HTR-8/SVneo (cell line): ENCODE measurements at regions not wholly inside any gene's neighbourhood (a gene's known extent, or its start where the extent isn't known, plus 50 kb on each side); places are given as distances from the start of the nearest gene placed in this dataset.
"Not testable (repeated sequence)": the region's sequence is repeated elsewhere in the genome, so short reads cannot be mapped to it uniquely, and the experiment has no call there.

Experiments
- DNase-seq: peaks from one replicate; pipeline ENCODE4 v3.0.0; 2011; ENCODE audit warnings: low spot score, mixed read lengths; ENCODE audit not compliant: insufficient read length
- FAIRE-seq: peaks from 2 replicates; lab custom pipeline; 2011; peaks lifted over from hg19 to GRCh38; lab: Jason Lieb, UNC

DNA sequence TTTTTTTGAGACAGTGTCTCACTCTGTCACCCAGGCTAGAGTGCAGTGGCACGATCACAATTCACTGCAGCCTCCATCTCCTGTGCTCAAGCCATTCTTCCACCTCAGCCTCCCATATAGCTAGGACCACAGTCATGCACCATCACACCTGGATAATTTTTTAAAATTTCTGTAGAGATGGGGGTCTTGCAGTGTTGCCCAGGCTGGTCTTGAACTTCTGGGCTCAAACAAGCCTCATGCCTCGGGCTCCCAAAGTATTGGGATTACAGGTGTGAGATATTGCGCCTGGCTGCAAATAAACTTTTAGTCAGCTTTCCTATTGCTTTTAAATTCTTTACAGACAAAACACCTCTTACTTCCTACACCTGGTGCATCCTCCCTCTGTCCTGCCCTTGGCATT is 102.1 kb upstream of the VEPH1 start:
- FAIRE-seq, result no peak

DNA sequence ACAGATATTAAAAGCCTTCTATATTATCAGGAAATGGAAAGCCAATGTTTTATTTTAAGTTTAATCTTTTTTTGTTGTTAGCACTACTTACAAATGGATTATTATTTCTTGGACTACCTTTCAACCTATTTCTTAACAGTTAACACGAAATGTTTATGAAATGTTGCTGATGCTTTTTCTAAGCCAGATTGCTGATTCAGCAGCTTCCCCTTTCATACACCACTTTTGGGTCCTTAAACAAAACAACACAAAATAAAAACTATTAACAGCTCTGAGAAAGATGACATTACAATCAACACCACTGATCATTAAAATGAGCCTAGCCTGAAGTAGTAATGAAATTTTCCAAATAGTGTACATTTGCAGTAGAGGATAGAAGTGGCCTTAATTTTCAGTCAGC is 99.2 kb upstream of the VEPH1 start:
- FAIRE-seq, result no peak
- DNase-seq, result no peak

More for the DNA sequence above, 102.1 kb upstream of the VEPH1 start:
- DNase-seq, result no peak

DNA sequence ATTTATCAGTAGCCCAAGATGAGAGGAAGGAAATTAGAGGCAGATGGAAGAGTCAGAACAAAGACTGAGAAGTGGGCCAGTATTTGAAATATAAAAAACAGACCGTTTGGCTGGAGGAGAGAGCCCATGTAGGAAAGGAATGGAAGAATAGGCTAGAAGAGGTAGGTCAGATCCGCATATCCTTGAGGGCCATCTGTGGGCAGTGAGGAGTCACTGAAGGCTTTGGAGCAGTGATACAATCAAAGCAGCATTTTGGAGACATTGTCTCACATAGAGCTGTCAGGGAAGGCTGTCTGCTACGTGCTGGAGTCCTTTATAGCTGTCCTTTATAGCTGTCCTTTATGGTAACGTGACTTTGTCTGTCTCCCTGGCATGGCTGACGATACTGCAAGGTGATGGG is 92.0 kb upstream of the VEPH1 start:
- DNase-seq, result no peak
- FAIRE-seq, result no peak

DNA sequence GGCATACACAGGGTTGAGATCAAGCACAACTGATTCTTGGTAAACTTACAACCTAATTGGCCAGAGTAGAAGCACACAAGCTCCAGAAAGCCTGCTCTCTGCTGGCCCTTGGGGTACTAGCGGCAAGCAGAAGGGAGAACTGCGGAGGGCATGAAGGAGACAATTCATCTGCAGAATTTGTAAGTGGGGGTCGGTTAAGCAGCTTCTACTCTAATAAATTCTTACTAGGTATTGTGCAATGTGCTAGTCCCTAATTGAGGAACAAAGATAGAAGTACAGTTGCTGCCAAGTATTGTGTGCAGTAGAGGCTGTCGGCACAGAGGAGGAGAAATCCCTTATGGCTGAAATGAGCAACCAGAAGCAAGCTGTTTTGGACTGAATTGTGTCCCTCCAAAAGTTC is 91.2 kb upstream of the VEPH1 start:
- FAIRE-seq (no peak), DNase-seq (no peak)

DNA sequence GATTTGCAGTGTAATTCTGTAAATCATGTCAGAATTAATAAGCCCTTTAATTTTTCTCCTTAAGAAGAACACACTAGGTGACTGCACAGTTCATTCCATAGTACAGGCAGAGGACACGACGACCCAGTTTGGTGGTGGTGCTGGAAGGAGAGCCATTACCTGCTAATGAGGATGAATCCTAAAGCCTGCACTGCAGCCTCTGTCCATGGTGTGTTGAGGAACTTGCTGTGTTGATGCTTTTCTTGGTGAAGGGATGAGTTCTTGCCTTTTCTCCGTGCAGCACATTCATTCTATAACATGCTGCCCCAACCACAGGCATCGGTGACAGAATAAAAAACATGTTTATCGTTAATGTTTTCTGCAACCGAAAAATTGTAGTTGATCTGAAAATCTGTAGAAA is 89.6 kb upstream of the VEPH1 start:
- DNase-seq, result no peak
- FAIRE-seq, result no peak

DNA sequence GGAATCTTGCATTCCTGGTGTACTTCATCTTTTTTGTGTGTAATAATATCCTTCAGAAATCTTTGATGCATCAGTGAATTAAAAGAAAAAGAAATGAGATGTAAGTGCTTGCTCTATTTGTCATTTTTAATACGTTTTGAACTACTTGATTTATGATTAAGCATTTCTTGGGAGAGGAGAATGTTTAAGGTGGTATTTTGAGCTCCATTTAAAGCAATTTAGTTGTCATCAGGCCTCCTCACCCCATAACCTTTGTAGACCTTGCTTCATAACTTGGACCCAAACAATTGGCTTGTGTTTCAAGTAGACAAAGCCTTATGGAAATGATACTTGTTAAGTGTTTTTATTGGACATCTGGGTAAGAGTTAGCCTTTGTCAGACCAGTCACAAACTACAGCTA is 87.1 kb upstream of the VEPH1 start:
- no peak for DNase-seq
- FAIRE-seq, result no peak

DNA sequence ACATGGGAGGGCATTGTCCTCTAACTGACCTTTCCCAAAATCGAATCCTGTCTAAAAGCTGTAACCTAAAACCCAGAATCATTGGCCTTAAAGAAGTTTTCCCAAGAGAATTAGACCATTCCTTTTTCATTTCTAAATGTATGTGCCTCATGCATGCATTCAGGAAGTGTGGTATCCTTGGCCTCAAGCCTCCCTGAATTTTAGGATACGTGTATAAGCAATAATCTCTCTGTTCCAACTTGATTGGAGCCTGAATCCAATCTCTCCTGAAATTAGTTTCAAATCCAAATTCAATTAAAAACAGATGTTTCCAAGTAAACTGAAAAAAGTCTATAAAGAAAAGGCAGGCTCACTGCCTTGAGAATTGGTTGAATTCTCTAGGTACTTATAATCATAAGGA is 86.0 kb upstream of the VEPH1 start:
- DNase-seq, result no peak
- no peak for FAIRE-seq

DNA sequence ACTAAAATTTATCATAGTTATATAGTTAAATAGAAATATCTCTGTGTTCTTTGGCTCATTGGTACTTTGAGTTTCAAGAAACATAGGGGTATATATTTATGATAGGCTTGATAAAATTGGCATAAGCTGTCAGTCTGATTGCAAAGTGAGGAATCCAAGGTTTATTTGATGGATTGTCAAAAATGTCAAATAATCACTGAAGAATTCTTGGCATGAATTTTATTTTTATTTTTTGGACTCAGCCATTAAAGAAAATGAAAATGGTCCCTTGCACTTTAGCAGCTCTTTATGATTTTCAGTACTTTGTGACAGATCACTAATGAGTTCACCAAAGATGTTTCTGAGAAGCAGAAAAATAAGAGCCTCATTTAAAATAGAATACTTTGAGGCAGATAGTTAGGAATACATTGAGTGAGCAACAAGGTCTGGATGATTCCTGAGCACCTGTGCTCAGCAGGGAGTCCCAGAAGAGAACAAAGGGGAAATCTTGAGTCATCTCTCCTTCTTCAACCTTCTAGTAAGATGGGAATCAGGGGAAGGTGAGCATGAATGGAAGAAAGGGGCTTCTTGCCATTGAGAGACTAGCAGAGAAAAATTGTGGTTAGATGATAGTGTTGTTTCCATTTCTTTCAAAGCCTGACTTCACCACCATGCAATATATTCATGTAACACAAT is 85.3 kb upstream of the VEPH1 start:
- FAIRE-seq (no peak), DNase-seq (no peak)

DNA sequence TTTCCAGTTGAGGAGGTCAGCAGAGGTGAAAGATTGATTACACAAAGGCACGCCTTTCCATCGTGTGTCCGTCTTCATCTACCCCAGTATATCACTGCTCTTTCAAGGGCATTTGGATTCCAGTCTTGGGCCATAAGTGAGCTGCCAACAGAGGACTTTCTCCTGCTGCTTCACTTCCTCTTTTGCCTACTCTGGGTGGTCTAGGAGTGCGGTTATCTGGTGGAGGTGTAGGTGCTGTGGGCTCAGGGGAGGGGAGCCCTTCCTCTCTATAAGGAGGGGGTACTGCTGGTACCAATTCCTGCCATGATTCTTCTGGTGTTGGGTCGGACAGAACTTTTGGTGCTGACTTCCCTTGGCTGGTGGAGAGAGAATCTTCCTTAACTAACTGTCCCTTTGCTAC is 83.1 kb upstream of the VEPH1 start:
- FAIRE-seq (no peak), DNase-seq (no peak)

DNA sequence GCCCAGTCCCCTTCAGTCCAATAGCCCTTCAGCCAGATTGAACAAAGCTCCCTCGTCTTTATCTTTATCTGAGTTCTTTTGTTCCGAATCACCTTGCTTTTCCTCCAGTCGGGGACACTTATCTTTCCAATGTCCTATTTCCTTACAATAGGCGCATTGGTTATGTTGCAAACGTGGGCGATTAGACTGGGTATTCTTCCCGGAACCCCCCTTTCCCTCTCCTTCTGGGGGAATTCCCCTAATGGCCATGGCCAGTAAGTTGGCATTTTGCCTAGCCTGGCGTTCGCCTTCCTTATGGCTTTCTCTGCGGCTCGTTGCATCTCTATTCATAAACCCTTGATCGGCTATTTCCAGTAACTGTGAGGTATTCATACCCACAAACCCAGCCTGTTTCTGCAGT is 82.2 kb upstream of the VEPH1 start:
- FAIRE-seq (no peak), DNase-seq (no peak)

DNA sequence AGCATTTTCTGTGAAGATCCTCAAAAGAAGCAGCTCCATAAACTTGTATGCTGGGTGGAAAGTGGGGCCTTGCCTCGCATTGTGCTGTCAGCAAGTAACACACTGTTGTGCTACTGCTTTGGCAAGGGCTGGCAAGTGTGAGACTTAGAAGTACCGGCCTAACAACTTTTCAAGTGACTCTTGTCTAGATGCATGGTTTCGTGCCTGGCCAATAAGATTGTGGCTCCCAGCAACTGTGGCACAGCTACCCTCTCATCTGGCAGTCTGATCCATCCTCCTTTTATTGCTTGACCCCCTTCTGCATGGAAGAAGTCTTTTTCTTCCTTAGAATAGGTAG is 79.4 kb upstream of the VEPH1 start:
- no peak for FAIRE-seq
- no peak for DNase-seq

DNA sequence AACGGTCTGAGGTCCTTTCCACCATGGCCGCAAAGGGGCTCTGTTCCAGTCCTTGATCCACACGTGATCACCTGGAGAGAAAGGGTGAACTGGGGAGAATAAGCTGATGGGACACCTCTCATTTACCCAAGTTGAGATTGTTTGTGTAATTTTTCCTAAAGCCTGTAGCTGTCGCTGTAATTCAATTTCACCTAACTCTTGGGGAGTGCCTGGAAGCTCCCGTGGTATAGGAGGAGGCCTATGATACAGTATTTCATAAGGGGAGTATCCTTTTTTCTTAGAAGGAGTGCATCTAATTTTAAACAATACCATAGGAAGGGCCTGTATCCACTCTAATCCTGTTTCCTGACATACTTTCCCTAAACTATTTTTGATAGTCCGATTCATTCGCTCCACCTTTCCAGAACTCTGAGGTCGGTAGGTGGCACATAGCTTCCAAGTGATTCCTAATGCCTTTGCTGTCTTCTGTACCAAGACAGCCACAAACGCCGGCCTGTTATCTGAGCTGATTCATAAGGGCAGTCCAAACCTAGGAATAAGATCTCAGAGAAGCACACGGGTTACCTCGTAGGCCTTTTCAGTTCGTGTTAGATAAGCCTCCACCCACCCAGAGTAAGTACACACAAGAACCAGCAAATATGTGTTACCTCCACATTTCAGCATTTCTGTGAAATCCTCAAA is 78.9 kb upstream of the VEPH1 start:
- not testable (repeated sequence) for DNase-seq, FAIRE-seq

DNA sequence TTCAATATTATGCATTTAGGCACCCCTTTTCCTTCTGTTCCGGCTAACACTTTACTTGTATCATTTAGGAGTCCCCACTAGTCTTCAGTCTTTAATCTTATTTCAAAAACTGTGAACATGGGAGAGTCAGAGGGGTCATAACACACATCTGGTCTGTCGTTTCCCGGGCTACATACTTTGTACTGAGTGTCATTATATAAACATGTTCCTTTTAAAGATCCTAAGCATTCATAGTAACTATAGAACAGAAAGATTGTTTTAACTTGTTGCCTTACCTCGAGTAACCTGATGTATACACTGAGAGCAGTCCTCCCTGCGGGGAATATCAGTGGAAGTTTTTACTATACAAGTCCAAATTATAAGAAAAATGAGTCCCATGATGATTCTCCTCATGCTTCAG is 78.2 kb upstream of the VEPH1 start:
- no peak for DNase-seq
- no peak for FAIRE-seq

DNA sequence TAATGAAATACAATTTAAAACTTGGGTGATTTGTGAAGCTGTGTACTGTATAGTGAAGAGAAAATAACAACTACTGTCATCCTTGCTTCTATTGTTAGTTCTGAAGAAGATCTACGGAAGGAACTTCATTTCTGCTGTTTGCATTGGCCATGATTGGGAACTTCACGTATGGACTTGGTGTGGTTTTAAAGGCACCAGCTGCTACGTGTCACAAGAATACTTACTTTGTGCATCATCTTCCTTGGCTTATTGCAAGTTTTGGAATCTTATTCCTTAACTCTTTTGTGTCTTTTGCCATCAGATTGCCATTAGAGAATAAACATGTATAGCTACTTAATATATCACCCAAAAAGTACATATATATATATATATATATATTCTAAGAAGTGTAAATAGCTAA is 75.0 kb upstream of the VEPH1 start:
- no peak for FAIRE-seq
- DNase-seq, result no peak

DNA sequence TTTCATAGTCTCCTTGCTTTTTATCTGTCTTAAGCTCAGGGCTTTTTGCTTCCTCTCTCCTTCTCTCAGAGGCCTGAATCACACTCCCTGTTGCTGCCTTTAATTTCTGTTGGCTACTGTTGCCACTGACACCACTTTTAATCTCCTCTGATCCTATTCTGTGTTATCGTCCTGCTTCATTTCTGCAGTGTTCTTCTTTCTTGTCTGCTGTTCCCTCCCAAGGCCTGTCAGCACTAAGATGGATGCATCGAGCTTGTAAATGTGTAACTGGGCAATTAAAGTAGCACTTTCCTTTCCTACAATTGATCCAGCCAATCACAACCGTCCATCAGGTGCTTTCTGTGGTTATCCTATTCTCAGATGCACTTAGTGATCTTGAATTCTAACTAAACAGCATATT is 71.3 kb upstream of the VEPH1 start:
- FAIRE-seq, result no peak
- no peak for DNase-seq

DNA sequence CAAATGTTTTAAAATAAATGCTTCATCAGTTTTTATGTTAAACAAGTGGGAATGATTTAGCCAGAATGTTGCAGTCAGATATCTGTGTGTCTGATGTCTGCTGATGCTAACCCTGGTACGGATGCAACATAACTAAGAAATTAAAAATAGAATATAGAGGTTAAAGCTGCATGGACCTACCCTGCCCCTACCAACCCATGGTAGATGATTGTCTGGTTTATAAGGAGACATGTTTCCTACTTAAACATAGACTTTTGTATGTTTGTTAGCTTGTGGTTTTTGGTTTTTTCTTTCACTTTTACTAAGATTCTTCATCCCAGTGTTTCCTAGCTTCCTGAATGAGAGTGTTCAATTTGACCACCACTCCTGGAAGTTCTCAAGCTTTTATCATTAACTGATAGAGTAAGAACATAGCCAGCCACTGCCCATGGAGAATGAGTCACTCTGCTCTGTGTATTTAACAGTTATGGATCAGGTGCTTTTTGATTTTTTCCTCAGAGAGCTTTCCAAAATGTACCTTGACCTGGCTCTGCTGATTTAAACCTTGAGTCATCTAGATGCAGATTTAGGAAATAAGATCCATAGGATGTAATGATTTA is 70.7 kb upstream of the VEPH1 start:
- DNase-seq (no peak), FAIRE-seq (no peak)

DNA sequence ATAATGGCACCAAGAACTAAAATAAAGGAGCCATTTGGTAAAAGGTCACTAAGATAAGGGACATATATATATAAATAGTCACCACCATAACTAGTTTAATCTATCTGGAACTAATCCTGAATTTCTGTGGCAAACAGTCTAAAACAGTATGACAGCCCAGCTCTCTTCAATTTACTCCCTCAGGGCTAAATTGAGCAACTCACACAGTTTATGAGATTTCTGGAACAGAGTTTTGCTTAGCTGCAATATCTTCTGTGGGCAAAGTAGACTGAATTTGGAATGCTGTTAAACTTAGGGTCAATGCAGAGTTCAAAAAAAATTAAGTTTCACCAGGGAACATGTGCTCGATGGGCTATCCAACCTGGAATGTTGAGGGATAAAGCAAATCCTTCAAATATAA is 70.1 kb upstream of the VEPH1 start:
- no peak for DNase-seq
- no peak for FAIRE-seq

DNA sequence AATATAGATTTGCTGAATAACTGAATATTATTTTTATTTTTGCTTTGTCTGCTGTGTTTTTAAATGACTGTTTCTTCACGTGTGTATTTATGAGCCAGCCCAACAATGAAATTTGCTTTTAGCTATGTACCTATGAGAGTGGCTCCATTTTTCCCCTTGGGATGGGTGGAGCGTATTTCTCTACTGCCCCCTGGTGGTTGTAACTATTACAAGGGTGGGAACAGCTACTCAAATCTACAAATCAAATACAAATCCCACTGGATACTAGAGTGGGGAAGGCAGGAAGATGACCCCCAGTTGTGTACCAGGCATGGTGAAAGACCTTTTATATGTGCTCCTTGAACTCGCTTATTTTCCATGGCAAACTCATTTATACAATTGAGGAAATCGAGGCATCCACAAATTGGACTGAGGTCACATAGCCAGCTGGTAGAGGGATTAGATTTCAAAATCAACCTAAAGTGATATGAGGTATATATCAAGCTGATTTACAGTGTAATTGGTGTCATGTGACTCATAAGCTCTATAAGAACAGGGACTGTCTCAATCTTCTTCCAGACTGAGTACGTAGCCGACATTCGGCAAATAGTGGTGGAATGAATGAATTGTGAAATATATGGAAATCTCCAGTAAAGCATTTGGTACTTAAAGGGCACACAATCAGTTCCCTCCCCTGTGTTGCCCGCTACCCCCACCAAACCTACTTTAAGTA is 69.5 kb upstream of the VEPH1 start:
- FAIRE-seq, result peak; percentile 64
- peak; percentile 37 for DNase-seq

DNA sequence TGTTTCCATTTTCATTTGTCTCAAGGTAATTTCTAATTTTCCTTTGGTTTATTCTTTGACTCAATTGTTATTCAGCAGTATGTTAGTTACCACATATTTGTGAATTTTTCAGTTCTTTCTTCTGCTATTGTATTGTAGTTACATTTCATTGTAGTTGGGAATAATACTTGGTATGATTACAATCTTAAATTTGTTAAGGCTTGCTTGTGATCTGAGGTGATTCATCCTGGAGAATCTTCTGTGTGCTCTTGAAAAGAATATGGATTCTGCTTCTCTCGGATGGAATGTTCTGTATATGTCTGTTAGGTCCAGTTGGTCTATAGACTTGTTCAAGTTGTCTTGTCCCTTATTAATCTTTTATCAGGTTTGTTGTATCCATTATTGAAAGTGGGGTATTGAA is 63.4 kb upstream of the VEPH1 start:
- FAIRE-seq, result no peak
- DNase-seq, result no peak

DNA sequence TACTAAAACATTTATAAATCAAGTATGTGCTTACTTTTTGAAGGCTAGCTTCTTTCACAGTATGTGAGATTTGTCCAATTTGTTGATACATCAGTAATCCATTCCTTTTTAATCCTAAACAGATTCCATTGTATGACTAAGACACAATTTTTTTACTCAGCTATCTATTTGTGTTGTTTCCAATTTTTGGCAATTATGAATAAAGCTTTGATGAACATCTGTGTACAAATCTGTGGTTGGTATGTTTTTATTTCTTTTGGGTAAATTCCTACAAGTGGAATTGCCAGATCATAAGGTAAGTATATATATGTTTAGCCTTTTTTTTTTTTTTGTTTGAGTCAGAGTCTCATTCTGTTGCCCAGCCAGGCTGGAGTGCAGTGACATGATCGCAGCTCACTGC is 56.2 kb upstream of the VEPH1 start:
- FAIRE-seq, result no peak

More for the DNA sequence above, 56.2 kb upstream of the VEPH1 start:
- no peak for DNase-seq
